Right lobe of liver (tissue), 6 donors: ENCODE measurements at regions not wholly inside any gene's neighbourhood (a gene's known extent, or its start where the extent isn't known, plus 50 kb on each side); places are given as distances from the start of the nearest gene placed in this dataset.
"Not testable (repeated sequence)": the region's sequence is repeated elsewhere in the genome, so short reads cannot be mapped to it uniquely, and the experiment has no call there.

Experiments used
- ATAC-seq, 4 donors: fragments of 200-7000 bp; cut with Tn5 transposase; one replicate each; pipeline ENCODE4 v1.9.1; 2020; ENCODE audit warnings: mild to moderate bottlenecking in 4 of 4, moderate library complexity in 4 of 4
- DNase-seq, 3 donors: peaks; one replicate each; pipeline ENCODE4 v3.0.0-alpha.2; 2020
- H3K27ac ChIP-seq, 3 donors: fragments of 200-600 bp; one replicate each; pipeline ENCODE4 v1.8.0; 2022
- H3K27me3 ChIP-seq, 2 donors: fragments of 200-600 bp; one replicate each; pipeline ENCODE4 v1.8.0; 2022
- H3K36me3 ChIP-seq, 4 donors: fragments of 200-600 bp; sonication (generic) in 1 of 4; one replicate each; pipeline versions ENCODE4 v1.5.1 to v1.8.0; 2017 to 2022; ENCODE audit warnings: control low read depth in 1 of 4
- H3K4me1 ChIP-seq, 4 donors: fragments of 200-600 bp; sonication (generic) in 1 of 4; one replicate each; pipeline versions ENCODE4 v1.5.1 to v1.8.0; 2017 to 2022; ENCODE audit warnings: control low read depth in 1 of 4
- H3K4me3 ChIP-seq, 3 donors: fragments of 200-600 bp; one replicate each; pipeline ENCODE4 v1.8.0; 2022
- H3K9me3 ChIP-seq, 4 donors: fragments of 200-600 bp; sonication (generic) in 1 of 4; one replicate each; pipeline versions ENCODE4 v1.5.1 to v1.8.0; 2017 to 2022; ENCODE audit warnings: control low read depth in 1 of 4
- POLR2A ChIP-seq: fragments of 450-650 bp; IDR thresholded peaks from one replicate; pipeline ENCODE4 v1.6.1; 2017; ENCODE audit warnings: antibody characterized with exemption, mild to moderate bottlenecking
- WGBS: methylation state at CpG from one replicate; pipeline ENCODE4 v1.1.6; 2018; ENCODE audit warnings: low coverage, low lambda C conversion rate; ENCODE audit not compliant: insufficient coverage; ENCODE audit errors: missing lambda C conversion rate; 5-methylcytosine and 5-hydroxymethylcytosine counted together
- intact Hi-C, 2 donors: fragments of 100-400 bp; cut with DNase I; formaldehyde crosslinking; loops; one replicate each; pipeline versions ENCODE4 v1.11.2 to v1.14.1; 2022
- TF ChIP-seq, protein P1 (sequence below), 4 donors: fragments of 200-600 bp in 3 of 4; fragments of 450-650 bp in 1 of 4; IDR thresholded peaks; one replicate each; pipeline versions ENCODE4 v1.5.1 to v1.8.0; 2016 to 2022; ENCODE audit warnings: antibody characterized with exemption in 4 of 4, mild to moderate bottlenecking in 2 of 4
- donor health status: DM: no; HTN: yes; CAD: no.
- donor health status: DM: no; HTN: no; CAD: no.
- donor health status: DM: no; HTN: no; CAD: no.
- donor health status: DM: no; HTN: yes; CAD: no.
- donor health status: DM: no; HTN: yes; CAD: no.

DNA sequence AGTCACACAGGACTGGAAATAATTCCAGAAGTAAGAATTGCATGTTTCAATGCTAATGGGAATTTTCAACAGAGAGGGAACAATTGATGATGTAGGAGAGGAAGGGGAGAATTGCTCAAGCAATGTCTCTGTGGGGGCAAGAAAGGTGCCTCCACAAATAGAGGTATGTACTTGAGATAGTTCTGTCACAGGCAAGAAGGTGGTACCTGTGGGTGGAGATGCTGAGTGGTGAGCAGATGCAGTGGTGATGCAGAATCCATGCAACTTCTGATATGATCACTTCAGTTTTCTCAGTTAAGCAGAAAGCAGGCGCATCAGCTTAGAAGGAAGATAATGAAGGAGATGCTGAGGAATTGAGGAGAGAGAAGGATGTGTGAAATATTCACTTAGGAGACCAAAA is 55.1 kb upstream of the SEC24B start:
- ATAC-seq (no peak), DNase-seq (no peak)
- H3K9me3 ChIP-seq, result no peaks in the 10 kb centered on the region
- 88% methylated on average over 1 of the region's 1 CpG for WGBS
- H3K27ac ChIP-seq, result no peak overlapping the region
- no peaks in the 10 kb centered on the region for H3K4me1 ChIP-seq
- TF ChIP-seq, protein P1, sequence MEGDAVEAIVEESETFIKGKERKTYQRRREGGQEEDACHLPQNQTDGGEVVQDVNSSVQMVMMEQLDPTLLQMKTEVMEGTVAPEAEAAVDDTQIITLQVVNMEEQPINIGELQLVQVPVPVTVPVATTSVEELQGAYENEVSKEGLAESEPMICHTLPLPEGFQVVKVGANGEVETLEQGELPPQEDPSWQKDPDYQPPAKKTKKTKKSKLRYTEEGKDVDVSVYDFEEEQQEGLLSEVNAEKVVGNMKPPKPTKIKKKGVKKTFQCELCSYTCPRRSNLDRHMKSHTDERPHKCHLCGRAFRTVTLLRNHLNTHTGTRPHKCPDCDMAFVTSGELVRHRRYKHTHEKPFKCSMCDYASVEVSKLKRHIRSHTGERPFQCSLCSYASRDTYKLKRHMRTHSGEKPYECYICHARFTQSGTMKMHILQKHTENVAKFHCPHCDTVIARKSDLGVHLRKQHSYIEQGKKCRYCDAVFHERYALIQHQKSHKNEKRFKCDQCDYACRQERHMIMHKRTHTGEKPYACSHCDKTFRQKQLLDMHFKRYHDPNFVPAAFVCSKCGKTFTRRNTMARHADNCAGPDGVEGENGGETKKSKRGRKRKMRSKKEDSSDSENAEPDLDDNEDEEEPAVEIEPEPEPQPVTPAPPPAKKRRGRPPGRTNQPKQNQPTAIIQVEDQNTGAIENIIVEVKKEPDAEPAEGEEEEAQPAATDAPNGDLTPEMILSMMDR (IDR thresholded peaks at IDR 0.05), result no peak
- no peak for TF ChIP-seq POLR2A
- H3K27me3 ChIP-seq, result no peaks in the 10 kb centered on the region
- intact Hi-C loops, result no loop called here
- no peak overlapping the region for H3K4me3 ChIP-seq
- H3K36me3 ChIP-seq, result no peaks in the 10 kb centered on the region

- Histone ChIP-seq H3K27me3 (no peaks in the 10 kb centered on the region), H3K4me1 (no peaks in the 10 kb centered on the region), H3K36me3 (no peaks in the 10 kb centered on the region), H3K4me3 (no peak overlapping the region), H3K9me3 (no peaks in the 10 kb centered on the region), H3K27ac (no peak overlapping the region)
- WGBS, result 92% methylated on average over 2 of the region's 3 CpGs
- no peak for DNase-seq
- no peak for ATAC-seq
- intact Hi-C loops, result no loop called here
- TF ChIP-seq, protein P1 (IDR thresholded peaks at IDR 0.05), result no peak
- no peak for TF ChIP-seq POLR2A
These were observed 55.5 kb upstream of the SEC24B start for GRCh38 chr4:109378076-109378475.

GRCh38 chr4:109375778-109376414 is 57.7 kb upstream of the SEC24B start:
- H3K27ac ChIP-seq, result no peak overlapping the region
- H3K9me3 ChIP-seq, result no peaks in the 10 kb centered on the region
- no peaks in the 10 kb centered on the region for H3K36me3 ChIP-seq
- WGBS, result 62% methylated on average over 6 of the region's 8 CpGs
- TF ChIP-seq, protein P1 (IDR thresholded peaks at IDR 0.05), result no peak
- TF ChIP-seq POLR2A, result no peak
- ATAC-seq (no peak), DNase-seq (no peak)
- H3K27me3 ChIP-seq, result no peaks in the 10 kb centered on the region
- no peak overlapping the region for H3K4me3 ChIP-seq
- no peaks in the 10 kb centered on the region for H3K4me1 ChIP-seq
- intact Hi-C loops, result no loop called here

- DNase-seq, result no peak
- no peaks in the 10 kb centered on the region for H3K9me3 ChIP-seq
- intact Hi-C loops, result no loop called here
- WGBS, result 87% methylated on average over 3 of the region's 3 CpGs
- no peaks in the 10 kb centered on the region for H3K4me1 ChIP-seq
- H3K36me3 ChIP-seq, result no peaks in the 10 kb centered on the region
- no peak overlapping the region for H3K4me3 ChIP-seq
- ATAC-seq, result no peak
- TF ChIP-seq, protein P1 (IDR thresholded peaks at IDR 0.05), result no peak
- TF ChIP-seq POLR2A, result no peak
- H3K27ac ChIP-seq, result no peak overlapping the region
- no peaks in the 10 kb centered on the region for H3K27me3 ChIP-seq
These were observed 65.0 kb upstream of the SEC24B start for GRCh38 chr4:109368661-109369060.

DNA sequence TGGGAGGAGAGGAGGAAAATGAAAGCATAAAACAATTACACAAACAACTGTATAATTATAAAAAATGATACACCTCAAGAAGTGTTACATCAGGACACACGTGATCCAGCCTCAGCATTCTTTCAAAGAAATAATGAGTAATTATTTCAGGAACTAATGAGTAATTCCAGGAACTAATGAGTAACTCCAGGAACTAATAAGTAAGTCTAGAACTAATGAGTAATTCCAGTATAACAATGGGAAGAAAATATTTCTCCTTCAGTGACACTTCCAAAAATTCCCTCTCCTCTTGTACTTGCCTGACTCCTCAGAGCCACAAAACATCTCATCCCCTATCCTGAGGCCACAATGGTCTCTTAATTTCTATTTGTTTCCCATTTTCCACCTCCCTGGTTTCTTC is 63.5 kb upstream of the COL25A1 start:
- Histone ChIP-seq H3K4me1 (no peaks in the 10 kb centered on the region), H3K36me3 (no peaks in the 10 kb centered on the region), H3K27me3 (no peaks in the 10 kb centered on the region), H3K4me3 (no peak overlapping the region), H3K9me3 (no peaks in the 10 kb centered on the region), H3K27ac (no peak overlapping the region)
- no peak for TF ChIP-seq POLR2A
- TF ChIP-seq, protein P1 (IDR thresholded peaks at IDR 0.05), result no peak
- DNase-seq (no peak), ATAC-seq (no peak)
- 45% methylated on average over 1 of the region's 1 CpG for WGBS
- intact Hi-C loops, result no loop called here

- H3K4me1 ChIP-seq, DNase-seq, H3K9me3 ChIP-seq, ATAC-seq, H3K4me3 ChIP-seq, H3K27ac ChIP-seq, H3K36me3 ChIP-seq, H3K27me3 ChIP-seq, intact Hi-C loops: not testable (repeated sequence)
- 83% methylated on average over 1 of the region's 1 CpG for WGBS
These were observed 62.8 kb upstream of the COL25A1 start for GRCh38 chr4:109365297-109365696.
